SKM-1 (cell line): ENCODE measurements at regions not wholly inside any gene's neighbourhood (a gene's known extent, or its start where the extent isn't known, plus 50 kb on each side); places are given as distances from the start of the nearest gene placed in this dataset.

ENCODE experiments used
- DNase-seq: peaks from one replicate; lab custom pipeline; 2025; ENCODE audit not compliant: unreplicated experiment; lab: John Stamatoyannopoulos, UW

- no peak for DNase-seq
Measured at GRCh38 chr16:50960517-50961202, 190.4 kb downstream of the SALL1 start.

GRCh38 chr16:50957056-50957455 is 194.0 kb downstream of the SALL1 start:
- DNase-seq = no peak

GRCh38 chr16:50956637-50957036 is 194.4 kb downstream of the SALL1 start:
- no peak for DNase-seq

GRCh38 chr16:50955311-50955710 is 195.8 kb downstream of the SALL1 start:
- no peak for DNase-seq

GRCh38 chr16:50954469-50954868 is 196.6 kb downstream of the SALL1 start:
- no peak for DNase-seq

- no peak for DNase-seq
Measured at GRCh38 chr16:50953290-50953689, 197.8 kb downstream of the SALL1 start.

GRCh38 chr16:50950955-50951354 is 200.1 kb downstream of the SALL1 start:
- DNase-seq = no peak

GRCh38 chr16:50948268-50948930 is 202.7 kb downstream of the SALL1 start:
- DNase-seq = no peak

- DNase-seq = no peak
Measured at GRCh38 chr16:50947826-50948225, 203.2 kb downstream of the SALL1 start.

GRCh38 chr16:50946606-50947005 is 204.5 kb downstream of the SALL1 start:
- no peak for DNase-seq

GRCh38 chr16:50946098-50946497 is 204.2 kb downstream of the CYLD start:
- no peak for DNase-seq

GRCh38 chr16:50945171-50945570 is 203.3 kb downstream of the CYLD start:
- DNase-seq = no peak

GRCh38 chr16:50944436-50944835 is 202.6 kb downstream of the CYLD start:
- DNase-seq = no peak

- DNase-seq = no peak
Measured at GRCh38 chr16:50944033-50944432, 202.1 kb downstream of the CYLD start.

- DNase-seq = no peak
Measured at GRCh38 chr16:50942143-50942542, 200.3 kb downstream of the CYLD start.

GRCh38 chr16:50941681-50942080 is 199.8 kb downstream of the CYLD start:
- no peak for DNase-seq

- no peak for DNase-seq
Measured at GRCh38 chr16:50940275-50940854, 198.5 kb downstream of the CYLD start.

GRCh38 chr16:50939356-50939755 is 197.5 kb downstream of the CYLD start:
- no peak for DNase-seq

- no peak for DNase-seq
Measured at GRCh38 chr16:50938932-50939331, 197.0 kb downstream of the CYLD start.

- DNase-seq = no peak
Measured at GRCh38 chr16:50933262-50933661, 191.4 kb downstream of the CYLD start.

- DNase-seq = peak; percentile 25
Measured at GRCh38 chr16:50932348-50932935, 190.6 kb downstream of the CYLD start.

- no peak for DNase-seq
Measured at GRCh38 chr16:50928065-50928464, 186.2 kb downstream of the CYLD start.
